Large intestine (tissue), 3 donors: ENCODE measurements at regions not wholly inside any gene's neighbourhood (a gene's known extent, or its start where the extent isn't known, plus 50 kb on each side); places are given as distances from the start of the nearest gene placed in this dataset.
A peak's percentile ranks its signal among the peaks of the same experiment; 100 is the strongest.
"Not testable (repeated sequence)": the region's sequence is repeated elsewhere in the genome, so short reads cannot be mapped to it uniquely, and the experiment has no call there.

Experiments used
- DNase-seq, 2 donors: peaks; one replicate each; pipeline versions ENCODE4 v3.0.0 to v3.0.0-alpha.2; 2013
- H3K27ac ChIP-seq: one replicate; pipeline ENCODE4 v1.5.1; 2013; ENCODE audit warnings: low read length
- H3K27me3 ChIP-seq: 2 replicates; pipeline ENCODE4 v1.6.1; 2013; ENCODE audit warnings: low read length; ENCODE audit not compliant: control insufficient read depth, insufficient read depth
- H3K36me3 ChIP-seq: 2 replicates; pipeline ENCODE4 v1.6.1; 2013; ENCODE audit warnings: low read length; ENCODE audit not compliant: control insufficient read depth, insufficient read depth
- H3K4me1 ChIP-seq: one replicate; pipeline ENCODE4 v1.6.1; 2013; ENCODE audit warnings: low read length; ENCODE audit not compliant: control insufficient read depth, insufficient read depth
- H3K4me3 ChIP-seq: one replicate; pipeline ENCODE4 v1.5.1; 2013; ENCODE audit warnings: low read length
- H3K9me3 ChIP-seq: one replicate; pipeline ENCODE4 v1.6.1; 2013; ENCODE audit warnings: mild to moderate bottlenecking, low read depth, low read length, moderate library complexity; ENCODE audit not compliant: control insufficient read depth
- WGBS: methylation state at CpG from one replicate; pipeline ENCODE4 v1.1.5; 2013; ENCODE audit warnings: low lambda C conversion rate; ENCODE audit not compliant: insufficient coverage; 5-methylcytosine and 5-hydroxymethylcytosine counted together

DNA sequence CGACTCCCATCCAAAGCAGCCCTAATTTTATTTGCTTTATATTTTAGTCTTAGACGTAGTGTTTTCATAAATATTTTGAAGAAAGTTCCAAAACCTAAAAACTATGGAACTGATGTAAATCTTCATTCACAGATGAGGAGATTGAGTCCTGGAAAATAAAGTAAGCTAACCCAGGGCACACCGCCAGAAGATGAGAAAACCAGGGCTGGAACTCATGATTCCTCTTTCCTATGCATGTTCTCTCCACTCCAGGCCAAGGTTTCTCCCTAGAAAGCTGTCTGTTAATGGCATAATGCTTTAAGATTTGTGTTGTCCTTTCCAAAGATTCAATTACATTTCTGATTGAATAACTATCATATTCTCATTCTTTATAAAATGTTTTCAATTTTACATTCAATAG, 78.4 kb upstream of the ZC3H15 start:
- Histone ChIP-seq H3K27ac (no peak overlapping the region), H3K4me1 (no peaks in the 10 kb centered on the region), H3K4me3 (no peak overlapping the region), H3K27me3 (no peaks in the 10 kb centered on the region), H3K9me3 (no peaks in the 10 kb centered on the region), H3K36me3 (no peaks in the 10 kb centered on the region)
- WGBS, result no CpG with 5 or more reads among the region's 3 CpGs
- no peak for DNase-seq

DNA sequence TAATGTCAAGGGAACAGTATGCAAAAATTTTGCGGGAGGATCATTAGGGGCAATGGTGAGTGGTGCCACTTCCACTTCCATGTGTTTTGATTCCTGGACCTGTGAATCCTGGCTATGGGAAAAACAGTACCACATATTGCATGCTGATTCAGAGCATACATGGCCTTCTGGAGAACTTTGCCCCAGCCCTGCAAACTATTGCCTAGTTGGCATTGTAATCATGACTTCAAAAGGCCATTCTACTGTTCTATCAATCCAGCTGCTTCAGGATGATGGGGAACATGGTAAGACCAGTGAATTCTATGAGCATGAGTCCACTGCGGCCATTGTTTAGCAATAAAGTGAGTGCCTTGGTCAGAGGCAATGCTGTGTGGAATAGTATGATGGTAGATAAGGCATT, 75.3 kb upstream of the ZC3H15 start:
- Histone ChIP-seq H3K9me3 (no peaks in the 10 kb centered on the region), H3K4me1 (no peaks in the 10 kb centered on the region), H3K27ac (no peak overlapping the region), H3K4me3 (no peak overlapping the region), H3K27me3 (no peaks in the 10 kb centered on the region), H3K36me3 (no peaks in the 10 kb centered on the region)
- WGBS, result no CpG with 5 or more reads among the region's 2 CpGs
- DNase-seq, result peak in 1 of 2 donors; percentile 9

DNA sequence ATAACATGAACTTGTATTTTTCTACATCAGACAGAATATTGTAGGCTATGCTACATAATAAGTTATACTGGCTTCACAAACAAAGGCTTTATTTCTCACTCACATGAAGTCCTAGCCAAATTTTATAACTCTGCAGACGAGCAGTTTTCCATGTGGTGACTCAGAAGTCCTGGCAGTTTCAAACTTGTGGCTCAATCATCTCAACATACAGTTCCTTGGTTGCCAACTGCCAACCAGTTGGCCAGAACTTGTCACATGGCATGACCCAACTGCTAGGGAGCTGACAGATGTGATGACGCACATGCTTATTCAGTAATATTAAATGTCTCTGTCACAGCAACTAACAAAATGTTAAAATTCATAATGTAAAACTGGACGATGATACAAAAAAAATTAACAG, 63.8 kb upstream of the ZC3H15 start:
- WGBS, result 83% methylated on average over 3 of the region's 3 CpGs
- no peak overlapping the region for H3K27ac ChIP-seq

DNA sequence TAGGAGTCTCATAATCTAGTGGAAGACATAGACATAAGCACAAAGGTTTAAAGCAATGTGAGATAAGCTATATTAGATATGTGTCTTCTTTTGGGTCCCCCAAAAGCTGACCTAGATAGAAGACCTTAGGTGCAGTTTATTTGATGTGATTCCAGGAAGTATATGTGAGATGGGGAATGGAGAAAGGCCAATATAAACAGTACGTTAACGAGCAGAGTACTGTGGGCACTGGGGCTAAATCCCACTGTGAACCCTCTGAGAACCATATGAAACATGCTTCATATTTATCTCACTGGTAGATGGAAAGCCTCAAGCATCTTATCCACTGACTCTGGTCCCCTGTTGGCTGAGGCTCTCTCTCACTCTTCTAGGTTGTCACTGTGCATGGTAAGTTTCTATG, 62.6 kb upstream of the ZC3H15 start:
- no peaks in the 10 kb centered on the region for H3K27me3 ChIP-seq
- no CpG with 5 or more reads among the region's 2 CpGs for WGBS
- no peaks in the 10 kb centered on the region for H3K36me3 ChIP-seq
- H3K9me3 ChIP-seq, result no peaks in the 10 kb centered on the region
- peak in 1 of 2 donors; percentile 14 for DNase-seq
- H3K4me3 ChIP-seq, result no peak overlapping the region
- peak overlapping the region; percentile 69 for H3K27ac ChIP-seq
- H3K4me1 ChIP-seq, result peaks cover 27% of the 10 kb centered on the region

More for the DNA sequence above, 63.8 kb upstream of the ZC3H15 start:
- Histone ChIP-seq H3K4me3 (no peak overlapping the region), H3K27me3 (no peaks in the 10 kb centered on the region), H3K36me3 (peaks cover 3% of the 10 kb centered on the region), H3K9me3 (no peaks in the 10 kb centered on the region), H3K4me1 (peaks cover 27% of the 10 kb centered on the region)
- no peak for DNase-seq

DNA sequence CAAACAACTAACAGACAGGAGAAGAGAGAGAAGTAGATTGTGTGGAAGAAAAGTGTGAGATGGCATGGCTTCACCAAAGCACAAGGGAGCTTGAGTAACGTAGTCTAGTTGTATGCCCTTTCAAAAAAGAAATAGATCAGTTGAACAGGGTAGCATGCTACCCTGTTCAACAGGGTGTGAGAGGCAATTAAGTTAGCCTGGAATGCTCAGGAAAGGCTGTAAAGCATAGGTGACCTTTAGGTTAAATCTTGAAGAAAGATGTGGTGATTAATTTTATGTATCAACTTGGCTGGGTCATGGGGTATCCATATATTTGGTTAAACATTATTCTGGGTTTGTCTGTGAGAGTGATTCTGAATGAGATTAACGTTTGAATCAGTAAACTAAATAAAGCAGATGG, 61.8 kb upstream of the ZC3H15 start:
- peak overlapping the region; percentile 69 for H3K27ac ChIP-seq
- peak; percentile 45 to 62 for DNase-seq
- no CpG with 5 or more reads among the region's 2 CpGs for WGBS

DNA sequence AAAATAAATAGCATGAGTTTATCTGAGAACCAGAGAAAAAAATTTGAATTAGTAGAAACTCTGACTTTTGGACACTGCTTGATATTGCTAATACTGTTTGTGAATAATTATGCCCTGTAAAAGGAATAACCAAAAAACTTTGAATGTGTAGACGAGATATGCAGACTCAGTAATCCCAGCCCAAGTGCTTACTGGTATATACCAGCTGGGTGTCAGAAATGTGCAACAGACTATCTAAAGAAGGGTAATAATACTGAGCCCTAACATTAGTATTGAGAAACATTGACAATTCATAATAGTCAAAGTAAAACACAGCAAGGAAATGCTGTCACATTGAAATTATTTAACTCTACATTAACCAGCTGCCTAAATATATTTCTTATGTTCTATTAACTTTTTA, 60.5 kb upstream of the ZC3H15 start:
- H3K27me3 ChIP-seq, result no peaks in the 10 kb centered on the region
- H3K9me3 ChIP-seq, result no peaks in the 10 kb centered on the region
- H3K36me3 ChIP-seq, result no peaks in the 10 kb centered on the region
- H3K27ac ChIP-seq, result peak overlapping the region; percentile 69
- H3K4me1 ChIP-seq, result peaks cover 27% of the 10 kb centered on the region
- peak in 1 of 2 donors; percentile 11 for DNase-seq
- H3K4me3 ChIP-seq, result no peak overlapping the region
- 86% methylated on average over 1 of the region's 1 CpG for WGBS

More for the DNA sequence above, 61.8 kb upstream of the ZC3H15 start:
- no peaks in the 10 kb centered on the region for H3K9me3 ChIP-seq
- H3K36me3 ChIP-seq, result no peaks in the 10 kb centered on the region
- H3K27me3 ChIP-seq, result no peaks in the 10 kb centered on the region
- peaks cover 27% of the 10 kb centered on the region for H3K4me1 ChIP-seq
- no peak overlapping the region for H3K4me3 ChIP-seq

DNA sequence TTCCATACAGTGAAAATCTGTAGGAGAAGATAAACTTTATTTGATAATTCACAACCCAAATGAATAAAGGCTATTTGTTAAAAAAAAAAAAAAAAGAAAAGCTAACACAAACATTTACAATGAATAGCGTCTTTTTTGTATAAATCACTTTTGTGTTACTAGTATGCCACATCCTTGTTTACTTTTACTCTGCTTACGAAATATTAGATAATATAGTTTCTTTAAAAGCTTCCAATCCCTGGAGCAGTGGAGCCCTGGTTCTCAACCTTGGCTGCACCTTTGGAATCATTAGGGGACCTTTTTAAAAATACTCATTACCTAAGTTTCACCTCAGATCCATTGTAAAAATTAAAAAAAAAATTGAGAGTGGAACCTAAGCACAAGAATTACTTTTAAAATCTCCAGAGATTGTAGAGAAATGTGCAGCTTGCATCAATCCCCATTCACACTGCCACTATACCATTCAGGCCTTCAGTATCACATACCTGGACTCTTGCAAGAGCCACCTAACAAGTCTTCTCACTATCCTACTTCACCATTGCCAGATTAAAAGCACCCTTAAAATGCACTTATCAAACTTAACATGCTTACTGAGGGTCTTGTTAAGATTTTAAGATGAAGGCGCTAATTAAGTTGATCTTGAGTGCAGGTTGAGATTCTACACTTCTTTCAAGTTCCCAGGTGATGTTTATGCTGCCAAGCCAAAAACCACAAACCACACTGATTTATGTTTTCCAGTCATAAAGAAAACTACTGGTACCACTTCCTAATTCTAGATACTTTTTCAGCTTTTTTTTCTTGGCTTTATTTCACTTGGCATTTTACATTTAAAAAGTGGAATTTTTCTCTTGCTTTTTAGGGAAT, 59.7 kb upstream of the ZC3H15 start:
- H3K27ac ChIP-seq, result peak overlapping the region; percentile 69
- 60% methylated on average over 1 of the region's 3 CpGs for WGBS
- no peaks in the 10 kb centered on the region for H3K27me3 ChIP-seq
- H3K4me3 ChIP-seq, result no peak overlapping the region
- no peaks in the 10 kb centered on the region for H3K36me3 ChIP-seq
- H3K9me3 ChIP-seq, result no peaks in the 10 kb centered on the region
- no peak for DNase-seq
- H3K4me1 ChIP-seq, result peaks cover 27% of the 10 kb centered on the region

DNA sequence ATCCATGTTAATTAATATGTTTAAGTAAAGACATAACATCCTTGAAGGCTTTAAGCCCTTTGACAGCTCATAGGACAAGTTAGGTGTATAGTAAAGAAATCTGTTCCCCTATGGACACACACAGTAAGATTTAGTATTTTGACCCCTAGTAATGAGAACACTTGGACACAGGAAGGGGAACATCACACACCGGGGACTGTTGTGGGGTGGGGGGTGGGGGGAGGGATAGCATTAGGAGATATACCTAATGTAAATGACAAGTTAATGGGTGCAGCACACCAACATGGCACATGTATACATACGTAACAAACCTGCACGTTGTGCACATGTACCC, 59.1 kb upstream of the ZC3H15 start:
- H3K9me3 ChIP-seq, H3K27ac ChIP-seq, H3K36me3 ChIP-seq, H3K27me3 ChIP-seq, DNase-seq, H3K4me3 ChIP-seq: not testable (repeated sequence)
- no CpG with 5 or more reads among the region's 3 CpGs for WGBS
- peaks cover 27% of the 10 kb centered on the region for H3K4me1 ChIP-seq

DNA sequence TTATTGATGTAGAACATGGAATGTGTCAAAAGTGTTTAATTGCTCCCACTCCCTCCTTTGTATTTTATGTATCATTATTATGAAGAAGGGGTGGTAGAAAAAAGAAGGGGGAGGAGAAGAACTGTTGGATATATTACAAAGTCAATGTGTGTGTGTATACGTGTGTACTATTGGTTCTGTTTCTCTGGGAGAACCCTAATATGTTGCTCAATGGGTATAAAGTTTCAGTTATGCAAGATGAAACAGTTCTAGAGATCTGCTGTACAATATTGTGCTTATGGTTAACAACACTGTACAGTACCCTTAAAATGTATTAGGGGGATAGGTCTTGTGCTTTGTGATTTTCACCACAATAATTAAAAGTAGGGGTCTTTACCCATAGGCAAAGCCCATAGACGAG, 58.1 kb upstream of the ZC3H15 start:
- H3K27me3 ChIP-seq, result no peaks in the 10 kb centered on the region
- peaks cover 25% of the 10 kb centered on the region for H3K4me1 ChIP-seq
- no peak overlapping the region for H3K27ac ChIP-seq
- no peaks in the 10 kb centered on the region for H3K9me3 ChIP-seq
- H3K36me3 ChIP-seq, result no peaks in the 10 kb centered on the region
- DNase-seq, result peak in 1 of 2 donors; percentile 28
- H3K4me3 ChIP-seq, result no peak overlapping the region
- 60% methylated on average over 1 of the region's 2 CpGs for WGBS

DNA sequence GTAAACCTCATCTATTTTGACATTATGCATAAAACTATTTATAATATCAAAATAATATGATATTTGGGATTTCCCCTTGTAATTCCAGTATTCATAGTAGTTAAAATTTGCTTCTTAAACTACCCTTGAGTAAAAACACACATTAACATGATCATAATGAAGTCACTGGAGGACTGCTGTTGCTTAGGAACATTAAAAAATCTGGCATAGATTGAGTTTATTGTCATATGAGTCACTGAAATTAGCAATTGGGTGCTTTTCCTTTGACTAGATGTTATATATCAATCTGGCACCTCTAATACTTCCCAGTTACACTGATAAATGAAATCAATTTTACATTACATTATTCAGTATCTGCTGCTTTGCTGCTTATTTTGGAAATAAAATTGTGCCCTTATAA, 57.0 kb upstream of the ZC3H15 start:
- Histone ChIP-seq H3K9me3 (no peaks in the 10 kb centered on the region), H3K4me3 (no peak overlapping the region), H3K27me3 (no peaks in the 10 kb centered on the region), H3K36me3 (peaks cover 2% of the 10 kb centered on the region), H3K4me1 (peaks cover 16% of the 10 kb centered on the region), H3K27ac (no peak overlapping the region)
- no peak for DNase-seq

DNA sequence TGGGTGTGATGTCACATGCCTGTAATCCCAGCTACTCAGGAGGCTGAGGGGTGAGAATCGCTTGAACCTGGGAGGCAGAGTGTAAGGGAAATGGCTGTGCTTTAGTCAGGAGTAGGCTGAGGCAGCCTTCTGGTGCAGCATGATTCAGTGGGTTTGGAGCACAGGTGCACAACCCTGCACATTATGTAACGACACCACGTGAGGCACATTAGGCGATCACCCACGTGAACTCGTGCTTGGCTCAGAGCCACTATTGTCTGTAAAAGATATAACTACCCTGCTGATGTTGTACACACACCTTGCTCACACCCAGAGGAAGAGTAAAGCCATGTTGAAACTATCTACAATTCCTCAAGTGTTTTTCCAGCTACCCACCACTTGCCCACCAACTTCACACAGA, 54.8 kb upstream of the ZC3H15 start:
- no CpG with 5 or more reads among the region's 6 CpGs for WGBS
- no peak for DNase-seq

More for the DNA sequence above, 54.8 kb upstream of the ZC3H15 start:
- peaks cover 5% of the 10 kb centered on the region for H3K4me1 ChIP-seq
- no peak overlapping the region for H3K27ac ChIP-seq
- no peak overlapping the region for H3K4me3 ChIP-seq
- H3K36me3 ChIP-seq, result peaks cover 7% of the 10 kb centered on the region
- H3K27me3 ChIP-seq, result no peaks in the 10 kb centered on the region
- no peaks in the 10 kb centered on the region for H3K9me3 ChIP-seq
